Peyer's patch (tissue), 4 donors: ENCODE measurements at regions not wholly inside any gene's neighbourhood (a gene's known extent, or its start where the extent isn't known, plus 50 kb on each side); places are given as distances from the start of the nearest gene placed in this dataset.

Source experiments
- DNase-seq, 3 donors: peaks; one replicate each; pipeline ENCODE4 v3.0.0-alpha.2; 2017 to 2019
- H3K27ac ChIP-seq, 4 donors: fragments of 200-600 bp; sonication (generic); one replicate each; pipeline ENCODE4 v1.5.1; 2016 to 2019
- H3K27me3 ChIP-seq, 2 donors: fragments of 200-600 bp; sonication (generic); one replicate each; pipeline ENCODE4 v1.5.1; 2019
- H3K36me3 ChIP-seq, 3 donors: fragments of 200-600 bp; sonication (generic); one replicate each; pipeline ENCODE4 v1.5.1; 2016 to 2019
- H3K4me1 ChIP-seq, 4 donors: fragments of 200-600 bp; sonication (generic); one replicate each; pipeline ENCODE4 v1.5.1; 2016 to 2019
- H3K4me3 ChIP-seq, 4 donors: fragments of 200-600 bp; sonication (generic); 1 replicate in 3 of 4; 2 replicates in 1 of 4; pipeline ENCODE4 v1.5.1; 2016 to 2019; ENCODE audit warnings: mild to moderate bottlenecking in 1 of 4
- H3K9me3 ChIP-seq, 4 donors: fragments of 200-600 bp; sonication (generic); one replicate each; pipeline ENCODE4 v1.5.1; 2016 to 2019; ENCODE audit warnings: mild to moderate bottlenecking in 1 of 4
- CTCF ChIP-seq, 6 experiments: fragments of 450-650 bp in 4 of 6; fragments of 200-600 bp in 2 of 6; sonication (generic) in 1 of 6; IDR thresholded peaks; one replicate each; pipeline ENCODE4 v1.5.1; 2017 to 2019; ENCODE audit warnings: antibody characterized with exemption in 6 of 6, mild to moderate bottlenecking in 3 of 6, moderate library complexity in 1 of 6
- POLR2A ChIP-seq, 2 donors: fragments of 450-650 bp; IDR thresholded peaks; one replicate each; pipeline ENCODE4 v1.5.1; 2017; ENCODE audit warnings: antibody characterized with exemption in 2 of 2, mild to moderate bottlenecking in 2 of 2, moderate library complexity in 2 of 2

GRCh38 chr10:78798976-78799730 is 269.6 kb upstream of the ZMIZ1 start:
- H3K9me3 ChIP-seq: no peaks in the 10 kb centered on the region
- TF ChIP-seq CTCF (IDR thresholded peaks at IDR 0.05) (no peak), POLR2A (IDR thresholded peaks at IDR 0.05) (no peak)
- no peak overlapping the region for H3K4me3 ChIP-seq
- no peaks in the 10 kb centered on the region for H3K27me3 ChIP-seq
- peaks cover 0 to 12% (median 0%) of the 10 kb centered on the region in 4 donors for H3K4me1 ChIP-seq
- H3K27ac ChIP-seq: no peak overlapping the region
- DNase-seq: no peak
- no peaks in the 10 kb centered on the region for H3K36me3 ChIP-seq

- Histone ChIP-seq H3K27me3 (no peaks in the 10 kb centered on the region), H3K9me3 (no peaks in the 10 kb centered on the region), H3K36me3 (no peaks in the 10 kb centered on the region), H3K27ac (no peak overlapping the region), H3K4me1 (peaks cover 0 to 17% (median 0%) of the 10 kb centered on the region in 4 donors), H3K4me3 (no peak overlapping the region)
- TF ChIP-seq CTCF (IDR thresholded peaks at IDR 0.05) (no peak), POLR2A (IDR thresholded peaks at IDR 0.05) (no peak)
- DNase-seq: no peak
Measured at GRCh38 chr10:78800006-78800405, 268.8 kb upstream of the ZMIZ1 start.

GRCh38 chr10:78800535-78801320 is 268.0 kb upstream of the ZMIZ1 start:
- no peaks in the 10 kb centered on the region for H3K9me3 ChIP-seq
- H3K27ac ChIP-seq: no peak overlapping the region
- no peaks in the 10 kb centered on the region for H3K36me3 ChIP-seq
- DNase-seq: no peak
- H3K4me3 ChIP-seq: no peak overlapping the region
- H3K4me1 ChIP-seq: peaks cover 0 to 17% (median 1%) of the 10 kb centered on the region in 4 donors
- H3K27me3 ChIP-seq: no peaks in the 10 kb centered on the region
- no peak for TF ChIP-seq CTCF (IDR thresholded peaks at IDR 0.05)

GRCh38 chr10:78802431-78802830 is 266.3 kb upstream of the ZMIZ1 start:
- H3K4me1 ChIP-seq: peaks cover 0 to 17% (median 2%) of the 10 kb centered on the region in 4 donors
- no peaks in the 10 kb centered on the region for H3K36me3 ChIP-seq
- no peak for DNase-seq
- peak overlapping the region; percentile 22 to 66 (median 40) for H3K27ac ChIP-seq
- TF ChIP-seq POLR2A (IDR thresholded peaks at IDR 0.05) (no peak), CTCF (IDR thresholded peaks at IDR 0.05) (no peak)
- no peak overlapping the region for H3K4me3 ChIP-seq
- H3K27me3 ChIP-seq: no peaks in the 10 kb centered on the region
- H3K9me3 ChIP-seq: no peaks in the 10 kb centered on the region

- H3K27ac ChIP-seq: peak overlapping the region; percentile 36 to 66 (median 44)
- H3K4me1 ChIP-seq: peaks cover 0 to 17% (median 2%) of the 10 kb centered on the region in 4 donors
- no peaks in the 10 kb centered on the region for H3K27me3 ChIP-seq
- no peak overlapping the region for H3K4me3 ChIP-seq
- peak in 1 of 3 donors; percentile 52 for DNase-seq
- H3K36me3 ChIP-seq: no peaks in the 10 kb centered on the region
- TF ChIP-seq POLR2A (IDR thresholded peaks at IDR 0.05) (no peak), CTCF (IDR thresholded peaks at IDR 0.05) (no peak)
- H3K9me3 ChIP-seq: no peaks in the 10 kb centered on the region
Measured at GRCh38 chr10:78802866-78803265, 265.9 kb upstream of the ZMIZ1 start.
